Adrenal gland (tissue), 9 donors: ENCODE measurements at regions not wholly inside any gene's neighbourhood (a gene's known extent, or its start where the extent isn't known, plus 50 kb on each side); places are given as distances from the start of the nearest gene placed in this dataset.

ENCODE experiments used
- DNase-seq, 7 donors: peaks; one replicate each; pipeline ENCODE4 v3.0.0-alpha.2; 2019 to 2020
- H3K27ac ChIP-seq, 5 donors: fragments of 200-600 bp; sonication (generic) in 4 of 5; 1 replicate in 3 of 5; 2 replicates in 2 of 5; pipeline versions ENCODE4 v1.5.1 to v1.8.0; 2016 to 2020; ENCODE audit warnings: mild to moderate bottlenecking in 1 of 5
- H3K27me3 ChIP-seq: fragments of 200-600 bp; 2 replicates; pipeline ENCODE4 v1.8.0; 2021
- H3K36me3 ChIP-seq, 2 donors: fragments of 200-600 bp; replicated peaks in 1 of 2; 1 replicate in 1 of 2; 2 replicates in 1 of 2; pipeline versions ENCODE4 v1.5.1 to v1.8.0; 2018 to 2022
- H3K4me1 ChIP-seq, 2 donors: fragments of 200-600 bp; replicated peaks in 1 of 2; 1 replicate in 1 of 2; 2 replicates in 1 of 2; pipeline versions ENCODE4 v1.5.1 to v1.8.0; 2018 to 2021
- H3K4me3 ChIP-seq, 4 donors: fragments of 200-600 bp; sonication (generic) in 3 of 4; one replicate each; pipeline ENCODE4 v1.5.1; 2016 to 2018
- H3K9me3 ChIP-seq, 3 donors: fragments of 200-600 bp; sonication (generic) in 1 of 3; replicated peaks in 1 of 3; 1 replicate in 2 of 3; 2 replicates in 1 of 3; pipeline versions ENCODE4 v1.5.1 to v1.8.0; 2016 to 2021
- POLR2A ChIP-seq, 2 donors: fragments of 450-650 bp; IDR thresholded peaks; one replicate each; pipeline ENCODE4 v1.6.1; 2017; ENCODE audit warnings: antibody characterized with exemption in 2 of 2, mild to moderate bottlenecking in 2 of 2, moderate library complexity in 1 of 2
- WGBS, 4 donors: extraction: QIAGEN DNeasy Blood & Tissue Kit in 2 of 4; methylation state at CpG; one replicate each; pipeline versions ENCODE4 v1.1.5 to v1.1.7; 2013 to 2017; 5-methylcytosine and 5-hydroxymethylcytosine counted together
- intact Hi-C, 2 donors: fragments of 100-400 bp; cut with DNase I; formaldehyde crosslinking; loops; one replicate each; pipeline versions ENCODE4 v1.14.1 to v1.15.0; 2022 to 2023
- TF ChIP-seq, protein P1 (sequence below), 6 experiments: fragments of 450-650 bp in 4 of 6; fragments of 200-600 bp in 2 of 6; sonication (generic) in 1 of 6; IDR thresholded peaks; 1 replicate in 5 of 6; 2 replicates in 1 of 6; pipeline versions ENCODE4 v1.5.1 to v1.8.0; 2016 to 2021; ENCODE audit warnings: antibody characterized with exemption in 6 of 6, mild to moderate bottlenecking in 2 of 6, moderate library complexity in 1 of 6
- donor health status: healthy with polysubstance abuse.
- donor health status: Bipolar disorder and iron deficiency.
- donor health status: DM: yes; HTN: yes; CAD: no.
- donor health status: DM: no; HTN: no; CAD: no.
- donor health status: DM: no; HTN: no; CAD: no.

GRCh38 chr2:217028128-217028527 is 168.3 kb upstream of the TNP1 start:
- H3K36me3 ChIP-seq = no peaks in the 10 kb centered on the region
- no peak overlapping the region for H3K27ac ChIP-seq
- intact Hi-C loops = no loop called here
- no peaks in the 10 kb centered on the region for H3K27me3 ChIP-seq
- no peaks in the 10 kb centered on the region for H3K9me3 ChIP-seq
- H3K4me3 ChIP-seq = no peak overlapping the region
- DNase-seq = no peak
- 70 to 94% (median 84%) methylated on average over 1 of the region's 1 CpG for WGBS, 4 donors
- TF ChIP-seq, protein P1, sequence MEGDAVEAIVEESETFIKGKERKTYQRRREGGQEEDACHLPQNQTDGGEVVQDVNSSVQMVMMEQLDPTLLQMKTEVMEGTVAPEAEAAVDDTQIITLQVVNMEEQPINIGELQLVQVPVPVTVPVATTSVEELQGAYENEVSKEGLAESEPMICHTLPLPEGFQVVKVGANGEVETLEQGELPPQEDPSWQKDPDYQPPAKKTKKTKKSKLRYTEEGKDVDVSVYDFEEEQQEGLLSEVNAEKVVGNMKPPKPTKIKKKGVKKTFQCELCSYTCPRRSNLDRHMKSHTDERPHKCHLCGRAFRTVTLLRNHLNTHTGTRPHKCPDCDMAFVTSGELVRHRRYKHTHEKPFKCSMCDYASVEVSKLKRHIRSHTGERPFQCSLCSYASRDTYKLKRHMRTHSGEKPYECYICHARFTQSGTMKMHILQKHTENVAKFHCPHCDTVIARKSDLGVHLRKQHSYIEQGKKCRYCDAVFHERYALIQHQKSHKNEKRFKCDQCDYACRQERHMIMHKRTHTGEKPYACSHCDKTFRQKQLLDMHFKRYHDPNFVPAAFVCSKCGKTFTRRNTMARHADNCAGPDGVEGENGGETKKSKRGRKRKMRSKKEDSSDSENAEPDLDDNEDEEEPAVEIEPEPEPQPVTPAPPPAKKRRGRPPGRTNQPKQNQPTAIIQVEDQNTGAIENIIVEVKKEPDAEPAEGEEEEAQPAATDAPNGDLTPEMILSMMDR (IDR thresholded peaks at IDR 0.05) = no peak
- TF ChIP-seq POLR2A (IDR thresholded peaks at IDR 0.05) = no peak
- H3K4me1 ChIP-seq = no peaks in the 10 kb centered on the region

GRCh38 chr2:217027414-217027813 is 167.6 kb upstream of the TNP1 start:
- H3K27ac ChIP-seq = no peak overlapping the region
- H3K4me1 ChIP-seq = no peaks in the 10 kb centered on the region
- intact Hi-C loops = no loop called here
- H3K9me3 ChIP-seq = no peaks in the 10 kb centered on the region
- TF ChIP-seq POLR2A (IDR thresholded peaks at IDR 0.05) = no peak
- TF ChIP-seq, protein P1 (IDR thresholded peaks at IDR 0.05) = no peak
- no peak for DNase-seq
- no peaks in the 10 kb centered on the region for H3K27me3 ChIP-seq
- H3K36me3 ChIP-seq = no peaks in the 10 kb centered on the region
- H3K4me3 ChIP-seq = no peak overlapping the region
- 52 to 84% (median 76%) methylated on average over 1 of the region's 1 CpG for WGBS, 4 donors

DNA sequence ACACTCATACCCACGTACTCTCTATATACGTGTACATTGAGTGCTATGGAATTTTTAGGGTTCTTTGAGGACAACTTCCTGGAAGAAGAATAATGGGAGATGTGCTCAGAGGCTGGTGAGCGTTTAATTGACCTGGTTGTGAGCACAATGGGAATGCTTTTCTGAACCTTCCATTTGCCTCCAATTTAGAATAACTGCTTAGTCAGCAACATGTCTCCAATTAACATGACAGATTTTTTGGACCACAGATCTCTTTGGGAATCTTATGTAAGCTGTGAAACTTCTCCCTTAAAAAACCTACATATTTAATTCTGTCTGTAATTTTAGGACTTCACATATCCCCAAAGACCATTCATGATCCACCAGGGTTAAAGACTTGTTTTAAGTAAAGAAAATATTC is 166.7 kb upstream of the TNP1 start:
- TF ChIP-seq, protein P1 (IDR thresholded peaks at IDR 0.05) = no peak
- TF ChIP-seq POLR2A (IDR thresholded peaks at IDR 0.05) = no peak
- no peaks in the 10 kb centered on the region for H3K27me3 ChIP-seq
- intact Hi-C loops = no loop called here
- H3K9me3 ChIP-seq = no peaks in the 10 kb centered on the region
- no peak overlapping the region for H3K27ac ChIP-seq
- H3K4me3 ChIP-seq = no peak overlapping the region
- no peaks in the 10 kb centered on the region for H3K36me3 ChIP-seq
- WGBS, 4 donors = 76 to 87% (median 82%) methylated on average over 3 of the region's 3 CpGs
- H3K4me1 ChIP-seq = no peaks in the 10 kb centered on the region
- DNase-seq = no peak

DNA sequence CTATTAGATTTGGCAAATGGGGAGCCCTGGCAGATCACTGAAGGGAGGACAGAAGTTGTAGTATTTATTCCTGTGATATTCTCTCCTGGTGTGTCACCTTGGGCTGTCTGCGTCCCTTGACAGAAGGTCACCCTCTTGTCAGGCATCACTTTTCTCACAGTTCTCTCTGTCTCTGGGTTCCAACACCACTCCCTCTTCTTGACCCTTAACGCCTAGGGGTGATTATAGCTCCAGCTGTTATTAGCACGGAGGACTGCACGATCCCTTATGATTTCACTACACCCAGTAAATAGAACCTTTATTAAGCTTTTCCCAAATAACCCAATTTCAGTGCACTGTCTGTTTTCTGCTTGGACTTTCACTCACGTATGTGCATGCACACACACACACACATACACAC is 166.3 kb upstream of the TNP1 start:
- Histone ChIP-seq H3K27me3 (no peaks in the 10 kb centered on the region), H3K4me3 (no peak overlapping the region), H3K27ac (no peak overlapping the region), H3K4me1 (no peaks in the 10 kb centered on the region), H3K9me3 (no peaks in the 10 kb centered on the region), H3K36me3 (no peaks in the 10 kb centered on the region)
- TF ChIP-seq POLR2A (IDR thresholded peaks at IDR 0.05) = no peak
- TF ChIP-seq, protein P1 (IDR thresholded peaks at IDR 0.05) = no peak
- no peak for DNase-seq
- 73 to 87% (median 87%) methylated on average over 5 of the region's 5 CpGs for WGBS, 4 donors
- intact Hi-C loops = no loop called here
